ENCODE measurements at regions not wholly inside any gene's neighbourhood (a gene's known extent, or its start where the extent isn't known, plus 50 kb on each side); places are given as distances from the start of the nearest gene placed in this dataset.

DNA sequence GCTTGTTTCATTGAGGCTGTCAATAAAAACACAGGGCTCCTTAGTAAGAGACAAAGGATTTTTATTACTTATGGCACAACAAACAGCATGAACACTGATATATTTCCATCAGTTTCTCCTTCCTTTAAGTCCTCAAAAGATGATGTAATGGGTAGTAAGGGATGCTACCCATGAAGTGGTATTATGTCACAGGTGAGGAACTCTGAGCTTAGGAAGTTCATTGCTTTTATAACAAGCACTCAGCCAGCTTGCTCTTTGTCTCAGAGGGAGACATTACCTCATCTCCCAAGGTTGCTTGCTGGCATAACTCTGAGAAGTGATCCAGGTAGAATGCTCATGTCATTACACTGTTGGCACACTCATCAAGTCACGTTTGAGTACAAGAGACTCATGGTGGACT, 287.0 kb upstream of the OR4E1 start:
- WGBS, 2 experiments (ENCODE audit: extremely low coverage in 1 of 2, insufficient coverage in 1 of 2, insufficient read length in 1 of 2, insufficient replicate concordance in 2 of 2, low coverage in 1 of 2, low lambda C conversion rate in 2 of 2, missing lambda C conversion rate in 1 of 2): 73% methylated on average over 1 of the region's 1 CpG; no CpG with 5 or more reads in 1 of the 2 experiments
- Histone ChIP-seq H2AFZ (ENCODE audit: low read length) (no peak overlapping the region), H4K91ac (replicated peaks; ENCODE audit: insufficient read length, low read length) (no peak overlapping the region), H3K79me1 (ENCODE audit: low read depth, low read length) (no peaks in the 10 kb centered on the region), H4K8ac (ENCODE audit: extremely low read depth, insufficient read depth, low read length) (no peak overlapping the region), H3K4me3 (ENCODE audit: extremely low read depth in 1 of 4, insufficient read depth in 2 of 4, low read depth in 3 of 4, low read length in 4 of 4) (no peak overlapping the region), H3K27me3 (replicated peaks in 1 of 4; ENCODE audit: control insufficient read depth in 3 of 4, extremely low read depth in 1 of 4, insufficient read depth in 3 of 4, low read length in 3 of 4) (no peaks in the 10 kb centered on the region), H3K4ac (replicated peaks; ENCODE audit: insufficient read length, low read depth, low read length) (no peak overlapping the region), H2BK5ac (ENCODE audit: low read depth, low read length) (no peak overlapping the region), H3K23ac (ENCODE audit: insufficient read length) (no peak overlapping the region), H3K9me3 (ENCODE audit: insufficient read depth in 2 of 2, low read depth in 1 of 2, low read length in 1 of 2) (no peaks in the 10 kb centered on the region), H3K36me3 (ENCODE audit: control insufficient read depth in 2 of 4, insufficient read depth in 4 of 4, low read length in 3 of 4) (no peaks in the 10 kb centered on the region), H3K56ac (replicated peaks; ENCODE audit: insufficient read length, low read depth, low read length) (no peak overlapping the region), H3K79me2 (ENCODE audit: control insufficient read depth in 1 of 2, insufficient read depth in 2 of 2, low read length in 2 of 2) (no peaks in the 10 kb centered on the region), H4K5ac (ENCODE audit: insufficient read length, low read depth, low read length) (no peak overlapping the region), H2BK20ac (ENCODE audit: low read length) (no peak overlapping the region), H3K14ac (ENCODE audit: insufficient read length) (no peak overlapping the region), H2BK12ac (ENCODE audit: low read depth, low read length) (no peak overlapping the region), H4K20me1 (replicated peaks in 1 of 2; ENCODE audit: control insufficient read depth in 1 of 2, insufficient read depth in 2 of 2, low read length in 2 of 2) (no peaks in the 10 kb centered on the region), H3K9ac (replicated peaks in 1 of 4; ENCODE audit: extremely low read depth in 1 of 4, low read depth in 3 of 4, low read length in 3 of 4) (no peak overlapping the region), H2BK120ac (replicated peaks; ENCODE audit: low read depth, low read length) (no peak overlapping the region), H3K23me2 (ENCODE audit: low read depth, low read length) (no peaks in the 10 kb centered on the region), H3K4me1 (replicated peaks in 1 of 4; ENCODE audit: control insufficient read depth in 3 of 4, insufficient read depth in 4 of 4, low read length in 3 of 4) (no peaks in the 10 kb centered on the region), H2AK5ac (ENCODE audit: low read depth, low read length) (no peak overlapping the region), H3K27ac (ENCODE audit: low read depth, low read length) (no peak overlapping the region), H2BK15ac (ENCODE audit: low read length) (no peak overlapping the region), H3K18ac (ENCODE audit: extremely low read depth, low read length) (no peak overlapping the region), H3K4me2 (ENCODE audit: insufficient read depth in 1 of 2, low read depth in 2 of 2, low read length in 2 of 2) (no peak overlapping the region)
- ChIA-PET POLR2A (ENCODE audit: partially characterized antibody) (no interaction called here), CTCF (ENCODE audit: partially characterized antibody) (interaction anchor here (0.8 to 1.0 kb wide), 4 partner anchors 9 to 249 kb away, joined by 3 to 6 read pairs (median 3); no protein-coding TSS in a partner anchor)
- FAIRE-seq: no peak
- DNase-seq (ENCODE audit: low read depth in 1 of 2, low spot score in 2 of 2): no peak
- no peak for TF ChIP-seq POLR2A (IDR thresholded peaks at IDR 0.05; ENCODE audit: control extremely low read depth in 1 of 2, low read depth in 2 of 2, low read length in 2 of 2)
- no peak for TF ChIP-seq NRF1 (IDR thresholded peaks at IDR 0.05; ENCODE audit: low read depth, low read length)
- no peak for TF ChIP-seq KDM1A (IDR thresholded peaks at IDR 0.05; ENCODE audit: borderline replicate concordance, low read length)
- no peak for TF ChIP-seq POLR2AphosphoS5 (IDR thresholded peaks at IDR 0.05; ENCODE audit: low read depth, low read length)
- TF ChIP-seq BCL11A (IDR thresholded peaks at IDR 0.05; ENCODE audit: low read depth in 2 of 2, low read length in 2 of 2): no peak
- no peak for TF ChIP-seq EP300 (IDR thresholded peaks at IDR 0.05; ENCODE audit: borderline replicate concordance in 1 of 2, low read depth in 2 of 2, low read length in 2 of 2)
- TF ChIP-seq NANOG (IDR thresholded peaks at IDR 0.05; ENCODE audit: insufficient read depth, low read depth, low read length, poor library complexity, severe bottlenecking): no peak
- no peak for TF ChIP-seq BRCA1 (IDR thresholded peaks at IDR 0.05; ENCODE audit: low read depth, low read length)
- TF ChIP-seq HDAC6 (IDR thresholded peaks at IDR 0.05; ENCODE audit: low read depth, low read length): no peak
- no peak for TF ChIP-seq CBX8 (IDR thresholded peaks at IDR 0.05; ENCODE audit: borderline replicate concordance, low read depth, low read length)
- no peak for TF ChIP-seq SP4 (IDR thresholded peaks at IDR 0.05; ENCODE audit: low read length)
- no peak for TF ChIP-seq MAFK (IDR thresholded peaks at IDR 0.05; ENCODE audit: low read depth, low read length)
- TF ChIP-seq, protein P1, sequence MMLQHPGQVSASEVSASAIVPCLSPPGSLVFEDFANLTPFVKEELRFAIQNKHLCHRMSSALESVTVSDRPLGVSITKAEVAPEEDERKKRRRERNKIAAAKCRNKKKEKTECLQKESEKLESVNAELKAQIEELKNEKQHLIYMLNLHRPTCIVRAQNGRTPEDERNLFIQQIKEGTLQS (IDR thresholded peaks at IDR 0.05; ENCODE audit: insufficient read depth, low read depth, low read length): no peak
- TF ChIP-seq MAX (IDR thresholded peaks at IDR 0.05): no peak
- no peak for TF ChIP-seq SP1 (IDR thresholded peaks at IDR 0.05; ENCODE audit: low read depth, low read length)
